Upper lobe of right lung (tissue), 1 donor: ENCODE measurements at regions not wholly inside any gene's neighbourhood (a gene's known extent, or its start where the extent isn't known, plus 50 kb on each side); places are given as distances from the start of the nearest gene placed in this dataset.

ENCODE experiments used
- ATAC-seq: fragments of 200-7000 bp; cut with Tn5 transposase; one replicate; pipeline ENCODE4 v1.9.1; 2020; ENCODE audit warnings: mild to moderate bottlenecking, moderate library complexity
- DNase-seq: peaks from one replicate; pipeline ENCODE4 v3.0.0-alpha.2; 2020
- H3K27ac ChIP-seq: fragments of 200-600 bp; one replicate; pipeline ENCODE4 v1.8.0; 2022
- H3K27me3 ChIP-seq: fragments of 200-600 bp; one replicate; pipeline ENCODE4 v1.8.0; 2022; ENCODE audit warnings: mild to moderate bottlenecking
- H3K36me3 ChIP-seq: fragments of 200-600 bp; one replicate; pipeline ENCODE4 v1.8.0; 2022
- H3K4me1 ChIP-seq: fragments of 200-600 bp; one replicate; pipeline ENCODE4 v1.8.0; 2022
- H3K4me3 ChIP-seq: fragments of 200-600 bp; one replicate; pipeline ENCODE4 v1.8.0; 2022; ENCODE audit warnings: mild to moderate bottlenecking
- H3K9me3 ChIP-seq: fragments of 200-600 bp; one replicate; pipeline ENCODE4 v1.8.0; 2022
- intact Hi-C: fragments of 100-400 bp; cut with DNase I; formaldehyde crosslinking; loops from one replicate; pipeline ENCODE4 v1.11.0; 2022
- TF ChIP-seq, protein P1 (sequence below): fragments of 200-600 bp; IDR thresholded peaks from one replicate; pipeline ENCODE4 v1.8.0; 2022; ENCODE audit warnings: antibody characterized with exemption
- donor health status: DM: no; HTN: yes; CAD: no; lungs with severe emphysema.

DNA sequence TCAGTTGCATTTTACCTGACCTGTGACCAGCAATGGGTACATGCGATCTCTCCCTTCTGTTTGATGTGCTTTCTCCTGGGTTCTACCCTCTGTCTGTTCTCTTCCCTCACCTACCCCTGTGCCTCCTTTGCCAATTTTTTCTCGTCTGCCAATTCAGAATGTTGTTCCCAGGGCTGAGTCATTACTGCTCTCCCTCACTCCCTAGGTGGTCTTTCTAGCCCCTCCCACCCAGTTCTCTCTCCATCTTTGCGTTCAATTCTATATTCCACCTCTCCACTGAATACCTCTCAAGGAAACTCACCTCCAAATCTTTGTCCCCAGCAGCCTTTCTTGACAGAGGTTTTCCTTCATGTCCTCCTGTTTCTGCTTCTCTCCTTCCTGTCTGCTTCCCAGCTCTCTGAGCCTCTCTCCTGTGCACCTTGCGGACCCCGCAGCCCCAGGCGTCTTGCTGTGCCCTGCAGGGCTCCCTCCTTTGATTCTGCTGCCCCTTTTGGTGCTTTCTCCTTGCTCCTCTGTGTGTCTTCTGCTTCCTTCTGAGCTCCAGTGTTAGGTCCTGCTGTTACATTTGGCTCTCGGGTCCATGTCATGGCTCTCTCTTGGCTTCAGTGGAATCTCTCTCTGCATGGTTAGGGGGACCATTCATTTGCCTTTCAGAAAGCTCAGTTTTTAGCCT lies 398.2 kb upstream of the TPM1 start:
- Histone ChIP-seq H3K9me3 (no peaks in the 10 kb centered on the region), H3K27me3 (no peaks in the 10 kb centered on the region), H3K4me1 (no peaks in the 10 kb centered on the region), H3K27ac (no peak overlapping the region), H3K4me3 (no peak overlapping the region), H3K36me3 (no peaks in the 10 kb centered on the region)
- no peak for ATAC-seq
- intact Hi-C loops, result no loop called here
- no peak for DNase-seq
- TF ChIP-seq, protein P1, sequence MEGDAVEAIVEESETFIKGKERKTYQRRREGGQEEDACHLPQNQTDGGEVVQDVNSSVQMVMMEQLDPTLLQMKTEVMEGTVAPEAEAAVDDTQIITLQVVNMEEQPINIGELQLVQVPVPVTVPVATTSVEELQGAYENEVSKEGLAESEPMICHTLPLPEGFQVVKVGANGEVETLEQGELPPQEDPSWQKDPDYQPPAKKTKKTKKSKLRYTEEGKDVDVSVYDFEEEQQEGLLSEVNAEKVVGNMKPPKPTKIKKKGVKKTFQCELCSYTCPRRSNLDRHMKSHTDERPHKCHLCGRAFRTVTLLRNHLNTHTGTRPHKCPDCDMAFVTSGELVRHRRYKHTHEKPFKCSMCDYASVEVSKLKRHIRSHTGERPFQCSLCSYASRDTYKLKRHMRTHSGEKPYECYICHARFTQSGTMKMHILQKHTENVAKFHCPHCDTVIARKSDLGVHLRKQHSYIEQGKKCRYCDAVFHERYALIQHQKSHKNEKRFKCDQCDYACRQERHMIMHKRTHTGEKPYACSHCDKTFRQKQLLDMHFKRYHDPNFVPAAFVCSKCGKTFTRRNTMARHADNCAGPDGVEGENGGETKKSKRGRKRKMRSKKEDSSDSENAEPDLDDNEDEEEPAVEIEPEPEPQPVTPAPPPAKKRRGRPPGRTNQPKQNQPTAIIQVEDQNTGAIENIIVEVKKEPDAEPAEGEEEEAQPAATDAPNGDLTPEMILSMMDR, result no peak

- Histone ChIP-seq H3K4me1 (no peaks in the 10 kb centered on the region), H3K9me3 (no peaks in the 10 kb centered on the region), H3K27ac (no peak overlapping the region), H3K36me3 (no peaks in the 10 kb centered on the region), H3K4me3 (no peak overlapping the region), H3K27me3 (no peaks in the 10 kb centered on the region)
- TF ChIP-seq, protein P1, result no peak
- ATAC-seq (no peak), DNase-seq (no peak)
- intact Hi-C loops, result no loop called here
These were observed 397.4 kb upstream of the TPM1 start for GRCh38 chr15:62644889-62645742.

- no peaks in the 10 kb centered on the region for H3K9me3 ChIP-seq
- H3K36me3 ChIP-seq, result no peaks in the 10 kb centered on the region
- ATAC-seq (peak; percentile 50), DNase-seq (no peak)
- TF ChIP-seq, protein P1, result no peak
- no peaks in the 10 kb centered on the region for H3K4me1 ChIP-seq
- H3K4me3 ChIP-seq, result no peak overlapping the region
- intact Hi-C loops, result no loop called here
- H3K27me3 ChIP-seq, result no peaks in the 10 kb centered on the region
- no peak overlapping the region for H3K27ac ChIP-seq
These were observed 395.2 kb upstream of the TPM1 start for GRCh38 chr15:62647202-62647842.

GRCh38 chr15:62647843-62648505 lies 394.6 kb upstream of the TPM1 start:
- TF ChIP-seq, protein P1, result no peak
- intact Hi-C loops, result no loop called here
- no peaks in the 10 kb centered on the region for H3K27me3 ChIP-seq
- H3K36me3 ChIP-seq, result no peaks in the 10 kb centered on the region
- no peak for DNase-seq
- ATAC-seq, result no peak
- H3K4me1 ChIP-seq, result no peaks in the 10 kb centered on the region
- no peaks in the 10 kb centered on the region for H3K9me3 ChIP-seq
- H3K4me3 ChIP-seq, result no peak overlapping the region
- H3K27ac ChIP-seq, result no peak overlapping the region

GRCh38 chr15:62648954-62649353 lies 393.6 kb upstream of the TPM1 start:
- Histone ChIP-seq H3K27me3 (no peaks in the 10 kb centered on the region), H3K27ac (no peak overlapping the region), H3K36me3 (no peaks in the 10 kb centered on the region), H3K4me1 (no peaks in the 10 kb centered on the region), H3K4me3 (no peak overlapping the region), H3K9me3 (no peaks in the 10 kb centered on the region)
- TF ChIP-seq, protein P1, result peak; percentile 49
- DNase-seq (no peak), ATAC-seq (peak; percentile 49)
- intact Hi-C loops, result no loop called here
